ENCODE measurements at regions not wholly inside any gene's neighbourhood (a gene's known extent, or its start where the extent isn't known, plus 50 kb on each side); places are given as distances from the start of the nearest gene placed in this dataset.

GRCh38 chr5:8508231-8508630 lies 639.3 kb downstream of the MTRR start:
- intact Hi-C loops (cut with micrococcal nuclease): no loop called here
- peaks cover 8% of the 10 kb centered on the region for H3K9me3 Mint-ChIP-seq
- H3K4me3 Mint-ChIP-seq: no peak overlapping the region
- no peaks in the 10 kb centered on the region for H3K4me1 Mint-ChIP-seq
- no peaks in the 10 kb centered on the region for H3K27me3 Mint-ChIP-seq
- no peak overlapping the region for H3K27ac Mint-ChIP-seq
- no peak for DNase-seq
- no peaks in the 10 kb centered on the region for H3K36me3 Mint-ChIP-seq (ENCODE audit: low read depth)

GRCh38 chr5:8516356-8516755 lies 647.4 kb downstream of the MTRR start:
- H3K4me3 Mint-ChIP-seq: no peak overlapping the region
- no peaks in the 10 kb centered on the region for H3K36me3 Mint-ChIP-seq (ENCODE audit: low read depth)
- peaks cover 8% of the 10 kb centered on the region for H3K9me3 Mint-ChIP-seq
- H3K4me1 Mint-ChIP-seq: no peaks in the 10 kb centered on the region
- no peak for DNase-seq
- H3K27ac Mint-ChIP-seq: no peak overlapping the region
- intact Hi-C loops (cut with micrococcal nuclease): no loop called here
- H3K27me3 Mint-ChIP-seq: no peaks in the 10 kb centered on the region

- H3K27ac Mint-ChIP-seq: no peak overlapping the region
- no peaks in the 10 kb centered on the region for H3K27me3 Mint-ChIP-seq
- H3K9me3 Mint-ChIP-seq: peaks cover 2% of the 10 kb centered on the region
- no peak overlapping the region for H3K4me3 Mint-ChIP-seq
- no peak for DNase-seq
- H3K36me3 Mint-ChIP-seq (ENCODE audit: low read depth): no peaks in the 10 kb centered on the region
- intact Hi-C loops (cut with micrococcal nuclease): no loop called here
- H3K4me1 Mint-ChIP-seq: no peaks in the 10 kb centered on the region
These were observed 648.5 kb downstream of the MTRR start for GRCh38 chr5:8517456-8517855.

GRCh38 chr5:8520917-8521316 lies 652.0 kb downstream of the MTRR start:
- intact Hi-C loops (cut with micrococcal nuclease): no loop called here
- Mint-ChIP-seq H3K4me1 (no peaks in the 10 kb centered on the region), H3K27me3 (no peaks in the 10 kb centered on the region), H3K9me3 (no peaks in the 10 kb centered on the region), H3K36me3 (ENCODE audit: low read depth) (no peaks in the 10 kb centered on the region), H3K4me3 (no peak overlapping the region), H3K27ac (no peak overlapping the region)
- no peak for DNase-seq

GRCh38 chr5:8521991-8522390 lies 653.0 kb downstream of the MTRR start:
- no peaks in the 10 kb centered on the region for H3K4me1 Mint-ChIP-seq
- intact Hi-C loops (cut with micrococcal nuclease): no loop called here
- no peaks in the 10 kb centered on the region for H3K27me3 Mint-ChIP-seq
- no peaks in the 10 kb centered on the region for H3K36me3 Mint-ChIP-seq (ENCODE audit: low read depth)
- no peaks in the 10 kb centered on the region for H3K9me3 Mint-ChIP-seq
- no peak for DNase-seq
- no peak overlapping the region for H3K4me3 Mint-ChIP-seq
- no peak overlapping the region for H3K27ac Mint-ChIP-seq

- Mint-ChIP-seq H3K36me3 (ENCODE audit: low read depth) (no peaks in the 10 kb centered on the region), H3K27ac (no peak overlapping the region)
- intact Hi-C loops (cut with micrococcal nuclease): no loop called here
These were observed 653.7 kb downstream of the MTRR start for GRCh38 chr5:8522646-8523045.

GRCh38 chr5:8523501-8523900 lies 654.6 kb downstream of the MTRR start:
- Mint-ChIP-seq H3K4me3 (no peak overlapping the region), H3K27ac (no peak overlapping the region), H3K27me3 (no peaks in the 10 kb centered on the region), H3K36me3 (ENCODE audit: low read depth) (no peaks in the 10 kb centered on the region), H3K9me3 (no peaks in the 10 kb centered on the region), H3K4me1 (no peaks in the 10 kb centered on the region)
- intact Hi-C loops (cut with micrococcal nuclease): no loop called here
- DNase-seq: no peak

More at GRCh38 chr5:8522646-8523045, 653.7 kb downstream of the MTRR start:
- Mint-ChIP-seq H3K9me3 (no peaks in the 10 kb centered on the region), H3K4me1 (no peaks in the 10 kb centered on the region), H3K27me3 (no peaks in the 10 kb centered on the region), H3K4me3 (no peak overlapping the region)
- DNase-seq: no peak

- Mint-ChIP-seq H3K9me3 (no peaks in the 10 kb centered on the region), H3K36me3 (ENCODE audit: low read depth) (no peaks in the 10 kb centered on the region), H3K27ac (no peak overlapping the region), H3K4me1 (no peaks in the 10 kb centered on the region), H3K27me3 (no peaks in the 10 kb centered on the region), H3K4me3 (no peak overlapping the region)
- intact Hi-C loops (cut with micrococcal nuclease): no loop called here
- DNase-seq: no peak
These were observed 656.9 kb downstream of the MTRR start for GRCh38 chr5:8525819-8526218.

- H3K9me3 Mint-ChIP-seq: no peaks in the 10 kb centered on the region
- intact Hi-C loops (cut with micrococcal nuclease): no loop called here
- no peak overlapping the region for H3K27ac Mint-ChIP-seq
- H3K27me3 Mint-ChIP-seq: no peaks in the 10 kb centered on the region
- no peaks in the 10 kb centered on the region for H3K4me1 Mint-ChIP-seq
- H3K4me3 Mint-ChIP-seq: no peak overlapping the region
- no peak for DNase-seq
- H3K36me3 Mint-ChIP-seq (ENCODE audit: low read depth): no peaks in the 10 kb centered on the region
These were observed 659.2 kb downstream of the MTRR start for GRCh38 chr5:8528106-8528505.

- Mint-ChIP-seq H3K27me3 (no peaks in the 10 kb centered on the region), H3K27ac (no peak overlapping the region), H3K4me1 (no peaks in the 10 kb centered on the region), H3K36me3 (ENCODE audit: low read depth) (no peaks in the 10 kb centered on the region), H3K9me3 (no peaks in the 10 kb centered on the region), H3K4me3 (no peak overlapping the region)
- intact Hi-C loops (cut with micrococcal nuclease): no loop called here
- DNase-seq: no peak
These were observed 669.9 kb downstream of the MTRR start for GRCh38 chr5:8538821-8539220.

- no peaks in the 10 kb centered on the region for H3K4me1 Mint-ChIP-seq
- no peak overlapping the region for H3K27ac Mint-ChIP-seq
- DNase-seq: no peak
- intact Hi-C loops (cut with micrococcal nuclease): no loop called here
- H3K36me3 Mint-ChIP-seq (ENCODE audit: low read depth): no peaks in the 10 kb centered on the region
- no peak overlapping the region for H3K4me3 Mint-ChIP-seq
- H3K27me3 Mint-ChIP-seq: no peaks in the 10 kb centered on the region
- H3K9me3 Mint-ChIP-seq: no peaks in the 10 kb centered on the region
These were observed 671.4 kb downstream of the MTRR start for GRCh38 chr5:8540317-8540716.

GRCh38 chr5:8550921-8551320 lies 682.0 kb downstream of the MTRR start:
- Mint-ChIP-seq H3K36me3 (ENCODE audit: low read depth) (no peaks in the 10 kb centered on the region), H3K9me3 (peaks cover 7% of the 10 kb centered on the region)

GRCh38 chr5:8553364-8553763 lies 684.4 kb downstream of the MTRR start:
- intact Hi-C loops (cut with micrococcal nuclease): no loop called here
- DNase-seq: no peak
- H3K4me3 Mint-ChIP-seq: no peak overlapping the region
- H3K27me3 Mint-ChIP-seq: no peaks in the 10 kb centered on the region
- no peaks in the 10 kb centered on the region for H3K4me1 Mint-ChIP-seq
- H3K27ac Mint-ChIP-seq: no peak overlapping the region
- H3K9me3 Mint-ChIP-seq: peaks cover 7% of the 10 kb centered on the region
- H3K36me3 Mint-ChIP-seq (ENCODE audit: low read depth): no peaks in the 10 kb centered on the region

More at GRCh38 chr5:8550921-8551320, 682.0 kb downstream of the MTRR start:
- Mint-ChIP-seq H3K4me3 (no peak overlapping the region), H3K27ac (peak overlapping the region; percentile 47), H3K27me3 (no peaks in the 10 kb centered on the region), H3K4me1 (no peaks in the 10 kb centered on the region)
- DNase-seq: no peak
- intact Hi-C loops (cut with micrococcal nuclease): no loop called here

- no peaks in the 10 kb centered on the region for H3K27me3 Mint-ChIP-seq
- no peaks in the 10 kb centered on the region for H3K36me3 Mint-ChIP-seq (ENCODE audit: low read depth)
These were observed 688.8 kb downstream of the MTRR start for GRCh38 chr5:8557728-8558127.

GRCh38 chr5:8560776-8561175 lies 691.8 kb downstream of the MTRR start:
- H3K27ac Mint-ChIP-seq: no peak overlapping the region
- no peaks in the 10 kb centered on the region for H3K9me3 Mint-ChIP-seq
- DNase-seq: no peak
- intact Hi-C loops (cut with micrococcal nuclease): no loop called here
- no peak overlapping the region for H3K4me3 Mint-ChIP-seq
- H3K27me3 Mint-ChIP-seq: no peaks in the 10 kb centered on the region
- no peaks in the 10 kb centered on the region for H3K4me1 Mint-ChIP-seq
- H3K36me3 Mint-ChIP-seq (ENCODE audit: low read depth): no peaks in the 10 kb centered on the region

More at GRCh38 chr5:8557728-8558127, 688.8 kb downstream of the MTRR start:
- H3K4me1 Mint-ChIP-seq: no peaks in the 10 kb centered on the region
- DNase-seq: no peak
- H3K27ac Mint-ChIP-seq: no peak overlapping the region
- intact Hi-C loops (cut with micrococcal nuclease): no loop called here
- H3K4me3 Mint-ChIP-seq: no peak overlapping the region
- peaks cover 7% of the 10 kb centered on the region for H3K9me3 Mint-ChIP-seq
